Erythroblast (primary cell): ENCODE measurements at regions not wholly inside any gene's neighbourhood (a gene's known extent, or its start where the extent isn't known, plus 50 kb on each side); places are given as distances from the start of the nearest gene placed in this dataset.

Experiments used
- GATA1 ChIP-seq: IDR thresholded peaks from 2 replicates; pipeline ENCODE4 v1.6.1; 2011; ENCODE audit warnings: low read depth, mild to moderate bottlenecking, control low read depth, low read length, moderate library complexity
- POLR2A ChIP-seq: IDR thresholded peaks from 2 replicates; pipeline ENCODE4 v1.6.1; 2011; ENCODE audit warnings: mild to moderate bottlenecking, low read length

DNA sequence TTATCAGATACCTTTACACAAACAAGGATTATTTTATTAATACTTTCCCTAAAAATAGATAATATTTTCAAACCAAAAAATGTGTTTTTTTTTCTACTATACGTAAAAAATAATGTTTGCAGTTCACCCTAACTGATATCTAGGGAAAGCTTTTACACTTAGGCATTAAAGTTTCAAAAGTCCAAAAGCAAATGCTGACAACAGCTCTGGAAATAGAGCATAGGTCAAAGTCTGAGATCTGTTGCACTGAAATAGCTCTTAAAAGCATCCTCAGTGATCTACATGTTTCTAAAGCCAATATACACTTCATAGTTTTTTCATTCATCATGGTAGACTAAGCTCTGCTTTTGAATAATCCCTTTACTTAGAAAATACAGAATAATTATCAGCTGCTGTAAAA lies 222.8 kb downstream of the TRAM1L1 start:
- TF ChIP-seq GATA1: no peak
- no peak for TF ChIP-seq POLR2A
